ENCODE measurements at regions not wholly inside any gene's neighbourhood (a gene's known extent, or its start where the extent isn't known, plus 50 kb on each side); places are given as distances from the start of the nearest gene placed in this dataset.

DNA sequence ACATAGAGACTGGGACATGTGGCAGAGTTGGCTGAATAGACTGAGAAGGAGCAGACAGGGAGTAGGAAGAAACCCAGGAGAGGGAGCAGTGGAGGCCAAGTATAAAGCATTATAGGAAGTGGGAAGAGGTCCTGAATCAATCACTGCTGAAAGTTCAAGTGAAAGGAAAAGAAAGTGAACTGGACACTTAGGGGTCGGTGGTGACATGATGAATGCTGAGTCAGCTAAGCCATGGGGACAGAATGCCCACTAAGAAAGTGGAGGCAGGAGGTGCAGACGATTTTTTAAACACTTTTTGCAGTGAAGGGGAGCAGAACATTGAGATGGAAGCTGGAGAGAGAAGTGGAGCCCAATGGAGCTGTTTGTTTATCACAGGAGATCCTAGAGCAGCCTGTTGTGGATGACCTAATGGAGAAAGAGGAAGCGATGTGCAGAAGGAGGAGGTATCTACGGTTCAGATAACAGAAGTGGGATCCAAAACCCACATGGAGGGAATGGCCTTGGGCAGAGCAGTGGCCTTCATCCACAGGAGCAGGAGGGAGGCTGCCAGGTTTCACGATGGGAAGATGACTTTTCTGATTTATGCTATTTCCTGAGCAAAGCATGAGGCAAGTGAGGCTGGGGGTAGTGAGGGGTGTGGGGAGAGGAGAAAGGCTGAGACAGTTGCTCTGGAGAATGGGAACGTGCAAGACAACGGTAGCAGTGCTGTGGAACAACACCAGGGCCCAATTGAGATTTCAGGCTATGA lies 208.2 kb downstream of the RPLP1 start:
- TF ChIP-seq CTCF (optimal IDR thresholded peaks at IDR 0.05 in 1 of 3, IDR thresholded peaks at IDR 0.05 in 1 of 3, conservative IDR thresholded peaks at IDR 0.05 in 1 of 3; ENCODE audit: extremely low read depth in 1 of 3, insufficient read depth in 2 of 3, low read length in 3 of 3) (no peak), EZH2 (IDR thresholded peaks at IDR 0.05; ENCODE audit: low read length) (no peak)

All from keratinocyte (primary cell).